Germinal center (tissue), 1 donor: ENCODE measurements at regions not wholly inside any gene's neighbourhood (a gene's known extent, or its start where the extent isn't known, plus 50 kb on each side); places are given as distances from the start of the nearest gene placed in this dataset.

Source experiments
- DNase-seq: peaks from one replicate; pipeline ENCODE4 v3.0.0; 2012; ENCODE audit warnings: mixed read lengths, low spot score

DNA sequence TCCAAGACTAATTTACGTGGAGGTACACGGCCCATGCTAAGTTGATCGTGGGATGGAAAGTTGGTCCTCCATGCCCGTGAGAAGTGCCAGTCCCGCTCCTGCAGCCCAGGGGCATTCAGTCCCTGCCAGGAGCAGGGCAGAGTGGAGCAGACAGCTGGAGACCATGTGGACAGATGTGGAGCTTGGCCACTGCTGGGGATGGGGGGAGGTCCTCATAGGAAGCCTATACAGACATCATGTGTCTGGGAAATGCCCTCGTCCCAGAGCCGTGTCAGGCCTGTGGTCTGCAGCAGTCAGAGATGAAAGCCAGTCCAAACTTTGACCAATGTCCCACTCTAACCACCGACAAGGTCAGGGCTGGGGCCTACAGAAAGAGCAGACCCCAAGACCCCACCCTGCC, 118.4 kb downstream of the CPZ start:
- no peak for DNase-seq

GRCh38 chr4:8710416-8710815, 117.9 kb downstream of the CPZ start:
- no peak for DNase-seq

DNA sequence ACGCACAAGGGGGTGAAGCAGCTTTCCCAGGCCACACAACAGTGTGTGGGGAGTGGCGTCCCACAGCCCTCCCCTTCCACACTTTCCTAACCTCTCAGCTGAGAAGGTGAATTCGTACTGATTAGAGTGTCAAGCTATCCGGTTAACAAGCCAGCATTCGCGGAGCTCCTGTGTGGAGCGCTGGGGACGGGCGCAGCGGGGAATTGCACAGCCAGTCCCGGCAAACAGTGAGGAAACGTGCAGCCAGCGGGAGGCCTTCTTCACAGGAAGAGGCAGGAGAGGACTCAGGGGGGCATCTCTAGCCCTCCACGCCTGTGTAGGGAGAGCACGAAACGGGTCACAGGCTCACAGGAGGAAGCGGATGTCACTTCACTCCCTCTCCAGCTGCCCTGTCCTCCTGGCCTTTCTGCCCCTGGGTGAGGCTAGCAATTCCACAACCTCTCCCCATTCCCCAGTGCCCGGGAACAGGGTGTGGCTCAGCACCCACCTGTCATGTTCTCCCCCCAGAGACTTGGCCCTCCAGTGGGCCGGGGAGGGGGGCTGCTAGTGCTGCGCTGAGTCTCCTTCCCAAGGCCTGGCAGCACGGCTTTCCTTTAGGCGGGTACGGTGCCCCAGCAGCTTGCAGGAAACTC, 117.3 kb downstream of the CPZ start:
- no peak for DNase-seq

DNA sequence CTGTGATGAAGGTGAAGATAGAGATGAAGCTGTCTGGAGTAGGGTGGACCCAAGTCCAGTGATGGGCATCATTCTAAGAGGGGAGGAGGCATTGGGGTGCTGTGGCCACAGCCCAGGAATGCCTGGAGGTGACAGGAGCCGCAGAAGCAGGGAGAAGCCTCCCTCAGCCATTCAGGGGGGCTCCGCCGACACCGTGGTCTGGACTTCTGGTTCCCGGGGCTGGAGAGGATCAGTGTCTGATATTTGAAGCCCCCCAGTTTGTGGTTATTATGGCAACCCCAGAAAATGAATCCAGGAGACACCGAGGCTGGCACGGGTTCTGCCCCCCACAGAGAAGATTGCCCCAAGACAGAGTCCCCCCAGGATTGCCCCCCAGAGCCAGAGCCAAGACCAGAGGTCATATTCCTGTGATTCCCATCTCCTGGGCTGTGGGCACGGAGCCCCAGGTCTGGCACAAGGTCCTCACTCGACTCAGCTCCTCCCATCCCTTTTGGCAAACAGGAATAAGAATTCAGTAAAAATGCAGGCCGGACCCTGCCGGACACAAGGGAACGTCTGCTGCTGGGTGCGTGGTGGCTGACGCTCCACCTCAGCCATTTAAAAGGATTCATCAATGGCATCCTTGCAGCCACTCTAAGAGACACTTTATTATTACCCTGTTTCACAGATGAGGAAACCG, 116.6 kb downstream of the CPZ start:
- no peak for DNase-seq

DNA sequence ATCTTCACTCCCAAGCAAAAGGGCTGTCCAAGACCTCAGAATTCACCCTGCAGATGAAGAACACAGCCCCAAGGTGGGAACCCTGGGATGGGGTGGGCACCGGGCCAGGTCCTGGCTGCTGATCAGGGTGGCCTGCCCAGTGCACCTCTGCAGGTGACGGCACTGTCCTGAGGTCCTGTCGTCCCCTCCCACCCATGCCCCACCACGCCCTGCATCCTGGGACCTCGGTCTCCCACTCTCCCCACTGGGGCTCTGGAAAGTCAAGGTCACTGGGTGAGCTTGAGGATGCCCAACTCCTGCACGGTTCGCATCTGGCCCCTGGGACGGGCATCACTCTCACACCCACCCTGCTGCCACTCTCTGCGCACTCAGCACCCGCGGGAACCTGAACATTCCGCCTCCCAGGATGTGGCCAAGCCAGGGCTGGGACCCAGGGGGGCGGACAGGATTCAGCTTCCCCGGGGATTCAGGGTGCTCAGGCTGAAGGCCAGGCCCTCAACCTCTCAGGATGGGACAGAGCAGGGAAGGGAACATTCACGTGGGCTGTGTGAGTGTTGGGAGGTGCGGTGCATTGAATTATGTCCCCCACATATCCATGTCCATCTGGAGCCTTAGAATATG, 115.9 kb downstream of the CPZ start:
- no peak for DNase-seq

DNA sequence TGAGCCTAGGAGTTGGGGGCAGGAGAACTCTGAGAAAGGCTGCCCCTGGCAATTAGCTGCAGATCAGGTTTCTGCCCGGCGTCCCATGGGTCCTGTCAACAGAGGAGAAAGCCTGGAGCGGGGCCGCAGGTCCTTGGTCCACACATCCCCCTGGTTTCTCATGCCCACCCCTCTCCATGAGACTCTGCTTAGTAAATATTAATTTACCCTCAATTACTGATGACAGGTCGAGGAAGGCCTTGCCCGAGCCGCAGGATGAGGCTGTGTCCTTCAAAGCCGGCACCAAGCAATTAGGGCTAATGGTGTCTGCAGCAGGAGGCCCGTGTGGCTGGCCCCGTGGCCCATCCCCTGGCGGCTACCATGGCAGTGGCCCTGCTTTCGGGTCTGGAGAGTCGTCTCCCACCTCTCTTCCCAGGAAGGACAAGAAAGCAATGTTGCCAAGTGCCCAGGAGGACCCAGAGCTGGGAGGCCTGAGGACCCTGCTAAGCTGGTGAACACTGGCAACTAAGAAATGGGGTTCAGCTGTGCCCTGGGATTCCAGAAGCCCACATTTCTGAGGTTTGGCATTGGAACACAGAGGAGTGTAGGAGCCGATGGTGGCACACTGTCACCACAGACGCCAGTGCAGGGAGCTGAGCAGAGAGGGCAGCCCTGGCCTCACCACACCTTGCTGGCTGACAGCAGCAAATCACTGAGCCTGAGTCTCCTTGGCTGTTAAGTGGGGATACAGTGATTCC, 114.6 kb downstream of the CPZ start:
- no peak for DNase-seq

GRCh38 chr4:8706216-8707044, 113.9 kb downstream of the CPZ start:
- no peak for DNase-seq

GRCh38 chr4:8705161-8706145, 112.9 kb downstream of the CPZ start:
- DNase-seq, result no peak

GRCh38 chr4:8704632-8705031, 112.1 kb downstream of the CPZ start:
- DNase-seq, result no peak

GRCh38 chr4:8703857-8704495, 111.4 kb downstream of the CPZ start:
- no peak for DNase-seq

- no peak for DNase-seq
Measured at GRCh38 chr4:8703401-8703696, 110.8 kb downstream of the CPZ start.

DNA sequence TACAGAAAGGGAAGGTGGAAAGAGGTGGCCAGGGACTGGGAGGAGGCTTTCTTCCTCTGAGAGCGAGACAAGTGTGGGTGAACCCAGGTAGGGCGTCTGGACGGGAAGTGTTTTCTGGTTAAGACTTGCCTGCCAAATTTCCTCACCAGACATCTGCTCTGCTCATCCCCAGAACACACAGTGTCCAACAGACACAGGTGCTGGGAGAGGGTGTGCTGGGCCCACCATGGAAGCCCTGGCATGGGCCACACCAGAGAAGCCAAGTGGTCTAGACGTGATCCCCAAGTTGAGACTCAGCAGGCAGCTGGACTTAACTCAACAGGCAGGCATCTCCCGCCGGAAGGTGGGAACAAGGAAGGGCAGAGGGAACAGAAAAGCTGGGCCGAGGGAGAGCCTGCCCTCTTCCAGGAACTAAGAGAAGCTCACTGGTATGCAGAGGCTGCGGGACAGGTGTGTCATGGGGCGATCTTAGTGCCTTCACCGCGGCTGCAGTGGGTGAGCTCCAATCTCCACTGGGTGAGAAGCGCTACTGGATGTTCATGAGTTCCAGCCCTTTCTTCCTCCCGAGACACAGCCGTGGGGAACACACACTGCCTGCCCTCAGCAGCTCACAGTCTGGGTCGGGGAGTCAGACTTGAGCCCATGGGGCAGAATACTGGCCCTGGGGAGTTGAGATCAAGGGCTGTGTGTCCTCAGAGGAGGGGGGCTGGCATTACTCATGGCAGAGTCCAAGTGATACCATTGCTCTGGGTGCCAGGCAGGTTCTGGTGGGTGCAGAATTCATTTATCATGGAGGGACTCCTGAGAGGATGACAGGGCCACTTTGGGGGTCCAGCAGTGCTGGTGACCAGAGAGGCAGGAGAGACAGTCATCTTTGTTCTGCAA, 110.2 kb downstream of the CPZ start:
- DNase-seq, result no peak

- no peak for DNase-seq
Measured at GRCh38 chr4:8702020-8702495, 109.5 kb downstream of the CPZ start.

- no peak for DNase-seq
Measured at GRCh38 chr4:8701126-8702019, 108.8 kb downstream of the CPZ start.

- no peak for DNase-seq
Measured at GRCh38 chr4:8700531-8700930, 108.0 kb downstream of the CPZ start.

DNA sequence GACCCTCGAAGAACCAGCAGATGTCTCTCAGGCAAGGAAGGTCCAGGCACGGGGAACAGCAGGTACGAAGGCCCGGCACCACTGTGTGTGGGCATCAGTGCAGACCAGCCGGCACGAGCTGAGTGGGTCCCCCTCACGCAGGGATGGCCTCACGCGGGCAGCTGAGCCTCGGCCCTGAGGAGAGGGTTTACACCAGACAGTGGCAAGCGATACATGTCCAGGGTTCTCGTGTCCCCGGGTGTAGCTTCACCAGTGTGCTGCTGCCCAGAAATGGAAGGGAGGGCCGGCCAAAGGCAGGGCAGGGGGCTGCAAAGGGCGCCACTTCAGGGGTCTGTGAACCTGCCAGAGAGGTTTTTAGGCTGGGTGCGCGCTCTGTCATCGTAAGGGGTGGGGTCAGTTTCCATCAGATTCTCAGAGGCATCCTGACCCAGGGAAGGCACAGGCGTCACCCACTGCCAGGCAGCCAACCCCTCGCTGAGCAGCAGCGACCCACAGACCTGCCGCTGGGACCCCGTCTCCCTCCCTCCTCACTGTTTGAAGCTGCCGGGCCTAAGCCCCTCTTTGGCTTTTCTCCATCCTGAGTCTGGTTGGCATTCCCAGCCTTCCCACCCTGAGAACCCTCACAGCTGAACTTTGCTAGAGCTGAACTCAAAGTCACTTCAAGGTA, 107.0 kb downstream of the CPZ start:
- DNase-seq, result no peak

DNA sequence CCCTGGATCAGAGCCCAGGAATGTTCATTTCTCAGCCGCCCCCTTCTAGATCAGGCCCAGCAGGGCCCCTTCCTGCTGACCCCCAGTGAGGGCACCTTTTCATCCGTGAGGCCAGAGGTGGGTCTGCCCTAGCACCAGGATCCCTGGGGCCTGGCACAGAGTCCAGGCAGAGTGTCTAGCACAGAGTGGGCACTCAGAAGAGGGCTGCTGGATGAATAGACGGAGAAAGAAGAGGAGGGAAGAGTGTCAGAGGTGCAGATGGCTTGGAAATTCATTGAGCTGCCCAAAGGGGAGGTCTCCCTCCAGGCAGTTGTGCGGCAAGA, 106.5 kb downstream of the CPZ start:
- DNase-seq, result no peak
